GM12873 (cell line): ENCODE measurements at regions not wholly inside any gene's neighbourhood (a gene's known extent, or its start where the extent isn't known, plus 50 kb on each side); places are given as distances from the start of the nearest gene placed in this dataset.

Experiments
- TF ChIP-seq, protein P1 (sequence below): IDR thresholded peaks from 2 replicates; pipeline ENCODE4 v1.5.1; 2012; ENCODE audit warnings: low read depth, mild to moderate bottlenecking, moderate library complexity, low read length, control low read depth; ENCODE audit not compliant: insufficient read depth; ENCODE audit errors: missing control alignments

GRCh38 chr5:107295914-107296313 lies 374.8 kb downstream of the EFNA5 start:
- TF ChIP-seq, protein P1, sequence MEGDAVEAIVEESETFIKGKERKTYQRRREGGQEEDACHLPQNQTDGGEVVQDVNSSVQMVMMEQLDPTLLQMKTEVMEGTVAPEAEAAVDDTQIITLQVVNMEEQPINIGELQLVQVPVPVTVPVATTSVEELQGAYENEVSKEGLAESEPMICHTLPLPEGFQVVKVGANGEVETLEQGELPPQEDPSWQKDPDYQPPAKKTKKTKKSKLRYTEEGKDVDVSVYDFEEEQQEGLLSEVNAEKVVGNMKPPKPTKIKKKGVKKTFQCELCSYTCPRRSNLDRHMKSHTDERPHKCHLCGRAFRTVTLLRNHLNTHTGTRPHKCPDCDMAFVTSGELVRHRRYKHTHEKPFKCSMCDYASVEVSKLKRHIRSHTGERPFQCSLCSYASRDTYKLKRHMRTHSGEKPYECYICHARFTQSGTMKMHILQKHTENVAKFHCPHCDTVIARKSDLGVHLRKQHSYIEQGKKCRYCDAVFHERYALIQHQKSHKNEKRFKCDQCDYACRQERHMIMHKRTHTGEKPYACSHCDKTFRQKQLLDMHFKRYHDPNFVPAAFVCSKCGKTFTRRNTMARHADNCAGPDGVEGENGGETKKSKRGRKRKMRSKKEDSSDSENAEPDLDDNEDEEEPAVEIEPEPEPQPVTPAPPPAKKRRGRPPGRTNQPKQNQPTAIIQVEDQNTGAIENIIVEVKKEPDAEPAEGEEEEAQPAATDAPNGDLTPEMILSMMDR, result no peak

DNA sequence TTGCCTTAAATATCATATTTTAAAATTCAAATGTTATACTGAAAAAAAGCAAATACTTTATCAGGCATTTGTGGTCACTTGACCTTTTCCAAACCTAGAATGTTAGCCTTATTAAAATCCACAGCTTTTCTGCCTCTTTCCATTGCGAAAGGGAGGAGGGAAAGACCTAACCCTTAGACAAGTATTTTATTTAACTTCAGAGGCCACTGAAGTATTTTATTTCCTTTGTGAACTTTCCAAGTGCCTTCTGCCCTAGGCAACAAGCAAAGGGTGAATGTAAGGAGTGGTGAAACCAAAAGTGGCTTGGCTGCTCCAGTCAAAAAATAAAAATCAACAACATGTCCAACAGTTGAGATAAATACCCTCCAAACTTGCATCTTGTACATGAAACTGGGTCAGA lies 376.1 kb downstream of the EFNA5 start:
- TF ChIP-seq, protein P1, result no peak

DNA sequence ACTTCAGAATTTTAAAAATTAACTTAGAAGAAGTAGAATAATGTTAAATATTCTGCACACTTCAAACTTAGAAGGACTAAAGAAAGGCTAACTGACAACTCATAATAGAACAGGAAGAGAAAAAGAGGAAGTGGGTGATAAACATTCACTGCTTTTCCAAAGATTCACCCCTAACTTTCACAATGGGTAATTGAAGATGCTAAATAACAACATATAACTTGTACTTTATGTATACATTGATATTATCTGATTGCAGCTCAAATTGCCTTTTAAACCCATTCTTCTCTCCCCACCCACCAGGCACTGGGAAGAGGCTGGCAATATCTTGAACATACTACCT lies 376.6 kb downstream of the EFNA5 start:
- TF ChIP-seq, protein P1, result no peak

DNA sequence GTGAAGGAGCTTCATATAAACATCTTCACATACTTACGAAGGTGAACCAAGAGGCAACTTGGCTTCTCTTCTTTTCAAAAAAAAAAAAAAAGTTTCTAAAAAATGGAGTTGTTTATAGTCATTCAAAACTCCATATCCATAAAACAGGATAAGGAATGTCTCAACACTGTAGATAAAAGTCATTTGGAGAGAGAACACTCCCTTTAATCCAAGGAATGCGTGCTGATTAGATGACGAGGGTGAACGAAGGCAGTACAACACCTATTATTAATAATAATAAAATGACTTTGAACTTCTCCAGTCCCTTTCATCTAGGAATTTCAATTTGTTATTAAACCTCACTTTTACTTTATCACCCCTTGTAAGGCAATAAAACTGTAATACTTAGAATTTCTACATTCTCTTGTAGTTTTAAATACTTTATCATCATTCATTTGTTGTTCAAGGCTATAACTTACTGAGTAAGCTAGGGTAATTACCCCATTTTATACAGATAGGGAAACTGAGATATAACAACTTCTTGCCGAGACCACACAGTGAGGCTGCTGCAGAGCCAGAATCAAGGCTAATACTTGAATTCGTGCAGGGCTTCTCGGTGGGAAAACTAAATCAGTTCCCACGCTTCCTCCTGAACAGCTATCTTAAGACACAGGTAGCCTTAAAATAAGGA lies 377.1 kb downstream of the EFNA5 start:
- TF ChIP-seq, protein P1, result no peak

GRCh38 chr5:107291866-107292265 lies 378.9 kb downstream of the EFNA5 start:
- TF ChIP-seq, protein P1, result no peak

- TF ChIP-seq, protein P1, result no peak
Observed at GRCh38 chr5:107290780-107291398, 379.8 kb downstream of the EFNA5 start.

DNA sequence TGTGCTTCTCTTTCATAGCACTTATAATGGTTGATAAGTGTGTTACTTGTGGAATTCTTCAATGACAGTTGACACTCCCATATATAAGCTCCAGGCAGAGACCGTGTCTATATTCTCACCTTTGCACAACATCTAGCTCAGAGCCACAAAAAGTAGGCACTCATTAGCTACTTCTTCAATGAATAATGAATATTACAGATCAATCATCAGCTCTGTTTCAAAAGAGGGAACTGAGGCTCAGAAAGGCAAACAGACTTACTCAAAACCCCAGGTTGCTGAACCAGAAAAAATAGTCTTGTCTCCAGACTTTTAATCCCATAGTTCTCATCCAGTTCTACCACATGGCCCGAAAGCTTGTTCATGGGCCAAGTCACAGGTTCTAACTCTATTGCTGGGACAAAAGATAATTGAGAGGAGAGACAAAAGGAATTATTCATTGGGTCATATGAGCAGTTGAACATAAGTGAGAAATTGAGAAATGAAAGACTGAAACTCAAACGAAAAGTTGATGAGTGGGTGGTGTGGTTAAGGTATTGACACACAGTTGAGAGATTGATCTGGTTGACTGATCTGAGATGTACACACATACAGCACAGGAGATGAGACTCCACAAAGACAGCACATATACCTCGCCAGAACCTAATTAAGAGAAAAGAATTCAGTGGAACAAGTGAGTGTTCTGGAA lies 381.6 kb downstream of the EFNA5 start:
- TF ChIP-seq, protein P1, result no peak
